HUES6 (cell line): ENCODE measurements at regions not wholly inside any gene's neighbourhood (a gene's known extent, or its start where the extent isn't known, plus 50 kb on each side); places are given as distances from the start of the nearest gene placed in this dataset.

Source experiments
- H3K27ac ChIP-seq: 2 replicates; pipeline ENCODE4 v1.7.0; 2013; ENCODE audit warnings: low read depth, mild to moderate bottlenecking, low read length, inconsistent platforms
- H3K27me3 ChIP-seq: 2 replicates; pipeline ENCODE4 v1.6.1; 2013; ENCODE audit warnings: low read length; ENCODE audit not compliant: control insufficient read depth, insufficient read depth
- H3K36me3 ChIP-seq: 2 replicates; pipeline ENCODE4 v1.6.1; 2013; ENCODE audit warnings: low read length; ENCODE audit not compliant: control insufficient read depth, insufficient read depth
- H3K4me1 ChIP-seq: 2 replicates; pipeline ENCODE4 v1.6.1; 2013; ENCODE audit warnings: low read length; ENCODE audit not compliant: control insufficient read depth, insufficient read depth
- H3K4me3 ChIP-seq: 2 replicates; pipeline ENCODE4 v1.5.1; 2013; ENCODE audit warnings: low read depth, low read length
- H3K9ac ChIP-seq: one replicate; pipeline ENCODE4 v1.6.1; 2013; ENCODE audit warnings: mild to moderate bottlenecking, low read length
- H3K9me3 ChIP-seq: 2 replicates; pipeline ENCODE4 v1.6.1; 2013; ENCODE audit warnings: low read depth, low read length; ENCODE audit not compliant: control insufficient read depth, insufficient read depth

DNA sequence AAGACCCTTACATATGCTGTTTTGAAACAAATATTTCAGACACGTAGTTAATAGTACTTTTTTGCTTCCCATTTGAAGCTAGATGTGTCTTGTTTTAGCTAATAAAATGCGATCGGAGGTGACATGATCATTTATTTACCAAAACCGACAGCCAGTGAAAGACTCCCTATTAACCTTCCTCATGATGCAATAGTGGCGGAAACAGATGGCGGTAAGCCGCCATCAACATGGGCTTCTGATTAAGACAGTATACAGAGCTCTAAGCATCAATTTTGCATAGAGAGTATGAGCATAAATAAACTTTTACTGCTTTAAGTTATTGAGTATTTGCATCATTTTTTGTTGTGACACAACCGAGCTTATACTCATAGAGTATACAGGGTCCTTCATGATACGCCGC, 1282.4 kb upstream of the ADGRB3 start:
- no peak overlapping the region for H3K27ac ChIP-seq
- H3K4me1 ChIP-seq = no peaks in the 10 kb centered on the region
- H3K27me3 ChIP-seq = no peaks in the 10 kb centered on the region
- no peak overlapping the region for H3K9ac ChIP-seq
- H3K9me3 ChIP-seq = peaks cover 3% of the 10 kb centered on the region; the same call in 1 of the 2 replicates
- no peak overlapping the region for H3K4me3 ChIP-seq
- H3K36me3 ChIP-seq = no peaks in the 10 kb centered on the region

DNA sequence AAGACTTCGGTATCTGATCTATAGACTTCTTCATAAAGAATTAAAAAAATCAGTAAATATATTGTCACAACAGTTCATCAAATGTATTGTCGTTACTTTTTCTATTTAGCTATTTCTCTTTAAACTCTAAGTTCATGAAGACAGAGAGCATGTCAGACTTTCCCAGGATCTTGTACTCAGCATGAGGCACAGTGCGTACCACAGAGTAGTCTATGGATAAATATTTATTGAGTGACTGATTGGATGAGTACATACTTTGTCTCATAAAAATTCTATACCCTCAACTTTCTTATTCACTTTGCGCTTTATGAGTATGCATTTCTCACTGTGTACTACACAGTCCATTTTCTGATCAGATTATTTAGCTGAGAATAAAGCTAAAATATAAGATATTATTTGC, 1284.4 kb upstream of the ADGRB3 start:
- no peaks in the 10 kb centered on the region for H3K4me1 ChIP-seq
- no peak overlapping the region for H3K9ac ChIP-seq
- no peaks in the 10 kb centered on the region for H3K36me3 ChIP-seq
- no peaks in the 10 kb centered on the region for H3K27me3 ChIP-seq
- no peak overlapping the region for H3K4me3 ChIP-seq
- no peak overlapping the region for H3K27ac ChIP-seq
- peaks cover 4% of the 10 kb centered on the region; the same call in 1 of the 2 replicates for H3K9me3 ChIP-seq

DNA sequence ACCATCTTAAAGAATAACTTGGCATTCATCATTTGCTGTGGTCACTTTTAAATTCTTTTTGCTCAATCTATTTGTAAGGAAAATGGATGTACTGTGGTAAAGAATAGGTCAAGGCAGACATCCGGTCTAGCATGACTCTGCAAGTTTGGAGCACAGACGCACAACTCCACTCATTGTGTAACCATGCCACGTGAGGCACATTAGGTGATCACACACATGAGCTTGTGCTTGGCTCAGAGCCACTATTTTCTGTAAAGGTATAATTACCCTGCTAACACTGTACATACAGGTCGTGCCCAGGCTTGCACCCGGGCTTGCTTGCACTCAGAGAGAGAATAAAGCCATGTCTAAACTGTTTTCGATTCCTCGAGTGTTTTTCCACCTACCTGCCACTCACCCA, 1289.1 kb upstream of the ADGRB3 start:
- no peak overlapping the region for H3K4me3 ChIP-seq
- H3K9ac ChIP-seq = no peak overlapping the region
- no peak overlapping the region for H3K27ac ChIP-seq
- H3K27me3 ChIP-seq = no peaks in the 10 kb centered on the region
- peaks cover 4% of the 10 kb centered on the region; the same call in 1 of the 2 replicates for H3K9me3 ChIP-seq
- no peaks in the 10 kb centered on the region for H3K36me3 ChIP-seq
- H3K4me1 ChIP-seq = no peaks in the 10 kb centered on the region

DNA sequence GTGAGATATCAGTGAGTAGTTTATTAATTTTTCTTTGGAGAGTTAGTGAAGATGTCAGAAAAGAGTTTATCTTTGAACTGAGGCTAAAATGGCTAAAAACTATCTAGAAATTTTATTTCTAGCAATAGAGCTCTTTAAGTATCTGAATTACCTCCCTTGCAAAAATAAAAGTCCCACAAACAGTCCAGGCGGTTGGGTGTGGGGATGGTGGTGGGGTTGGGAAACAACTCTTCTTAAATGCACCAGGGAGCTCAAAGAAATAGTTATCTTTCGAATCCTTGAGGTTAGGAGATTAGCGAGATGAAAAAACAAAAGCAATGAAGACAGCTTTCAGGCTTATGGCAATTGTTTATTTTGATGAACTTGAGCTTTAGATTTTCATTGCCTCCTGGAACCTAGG, 1299.1 kb upstream of the ADGRB3 start:
- Histone ChIP-seq H3K4me3 (no peak overlapping the region), H3K27ac (no peak overlapping the region), H3K27me3 (no peaks in the 10 kb centered on the region), H3K9ac (no peak overlapping the region), H3K36me3 (no peaks in the 10 kb centered on the region), H3K4me1 (no peaks in the 10 kb centered on the region), H3K9me3 (no peaks in the 10 kb centered on the region)

DNA sequence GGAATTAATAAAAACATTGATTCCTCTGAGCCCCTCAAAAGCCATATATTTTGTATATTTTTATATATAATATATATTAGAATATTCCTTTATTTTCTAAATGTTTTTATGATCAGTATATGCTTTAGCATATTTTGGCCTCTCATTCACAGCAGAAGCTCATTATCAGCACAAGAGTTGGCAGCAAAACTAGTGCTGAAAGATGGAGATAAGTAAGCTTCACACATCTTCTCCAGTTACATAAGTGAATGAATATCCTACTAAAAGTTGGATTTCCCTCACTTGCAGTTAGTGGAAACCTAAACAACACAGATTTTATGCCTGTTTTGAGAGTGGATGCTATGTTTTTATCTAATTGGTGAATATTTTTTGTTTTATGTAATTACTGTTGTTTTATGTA, 1303.8 kb upstream of the ADGRB3 start:
- no peak overlapping the region for H3K9ac ChIP-seq
- H3K4me1 ChIP-seq = no peaks in the 10 kb centered on the region
- H3K27ac ChIP-seq = no peak overlapping the region
- H3K27me3 ChIP-seq = no peaks in the 10 kb centered on the region
- H3K36me3 ChIP-seq = no peaks in the 10 kb centered on the region
- no peak overlapping the region for H3K4me3 ChIP-seq
- H3K9me3 ChIP-seq = no peaks in the 10 kb centered on the region

DNA sequence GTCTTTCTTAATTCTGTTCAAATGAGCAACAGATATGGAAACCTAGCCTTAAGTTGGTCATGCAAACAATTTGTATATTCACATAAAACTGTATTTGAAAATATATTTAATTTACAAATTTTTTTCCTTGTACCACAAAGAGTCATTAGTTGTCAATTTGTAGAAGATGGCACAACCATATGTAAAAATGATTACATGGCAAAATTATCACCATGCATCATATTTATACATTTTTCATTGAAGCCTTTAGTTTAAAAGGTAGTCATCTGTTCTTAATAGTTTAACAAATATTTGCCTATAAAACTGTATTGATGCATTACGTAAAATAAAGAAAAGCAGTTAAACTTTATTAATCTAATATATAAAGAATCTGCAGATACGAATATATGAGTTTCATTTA, 1306.8 kb upstream of the ADGRB3 start:
- H3K27ac ChIP-seq = no peak overlapping the region
- no peaks in the 10 kb centered on the region for H3K36me3 ChIP-seq
- H3K9ac ChIP-seq = no peak overlapping the region
- no peaks in the 10 kb centered on the region for H3K4me1 ChIP-seq
- no peaks in the 10 kb centered on the region for H3K9me3 ChIP-seq
- no peaks in the 10 kb centered on the region for H3K27me3 ChIP-seq
- no peak overlapping the region for H3K4me3 ChIP-seq

DNA sequence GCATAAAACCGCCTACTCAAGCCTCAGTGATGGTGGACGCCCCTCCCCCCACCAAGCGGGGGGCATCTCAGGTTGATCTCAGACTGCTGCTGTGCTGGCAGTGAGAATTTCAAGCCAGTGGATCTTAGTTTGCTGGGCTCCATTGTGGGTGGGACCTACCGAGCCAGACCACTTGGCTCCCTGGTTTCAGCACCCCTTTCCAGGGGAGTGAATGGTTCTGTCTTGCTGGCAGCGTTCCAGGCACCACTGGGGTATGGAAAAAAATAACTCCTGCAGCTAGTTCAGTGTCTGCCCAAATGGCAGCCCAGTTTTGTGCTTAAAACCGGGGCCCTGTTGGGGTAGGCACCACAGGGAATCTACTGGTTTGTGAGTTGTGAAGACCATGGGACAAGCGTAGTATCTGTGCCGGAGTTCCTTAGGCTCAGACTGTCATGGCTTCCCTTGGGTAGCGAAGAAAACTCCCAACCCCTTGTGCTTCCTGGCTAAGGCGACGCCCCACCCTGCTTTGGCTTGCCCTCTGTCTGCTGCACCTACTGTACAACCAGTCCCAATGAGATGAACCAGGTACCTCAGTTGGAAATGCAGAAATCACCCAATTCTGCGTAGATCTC, 1334.5 kb upstream of the ADGRB3 start:
- no peaks in the 10 kb centered on the region for H3K27me3 ChIP-seq
- H3K4me3 ChIP-seq = no peak overlapping the region
- H3K9me3 ChIP-seq = no peaks in the 10 kb centered on the region
- no peaks in the 10 kb centered on the region for H3K36me3 ChIP-seq
- H3K9ac ChIP-seq = no peak overlapping the region
- H3K4me1 ChIP-seq = no peaks in the 10 kb centered on the region
- no peak overlapping the region for H3K27ac ChIP-seq

DNA sequence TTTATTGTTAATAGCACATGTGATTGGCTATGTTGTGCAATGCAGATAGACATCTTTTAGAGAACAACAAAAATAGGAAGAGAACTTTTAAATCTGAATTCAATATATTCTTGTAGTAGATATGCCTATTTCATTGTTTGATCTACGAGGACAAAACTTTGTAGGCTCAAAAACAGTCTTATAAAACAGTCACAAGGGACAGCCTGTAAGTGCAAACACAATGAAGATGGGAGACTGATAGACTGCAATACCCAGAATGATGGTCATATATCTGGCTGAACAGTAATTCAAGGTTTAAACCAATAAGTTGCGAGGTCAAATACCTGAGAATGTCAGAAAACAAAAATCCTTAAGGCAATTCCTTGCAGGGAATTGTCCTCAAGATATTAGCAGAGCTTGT, 1342.9 kb upstream of the ADGRB3 start:
- Histone ChIP-seq H3K4me3 (no peak overlapping the region), H3K4me1 (no peaks in the 10 kb centered on the region), H3K9me3 (no peaks in the 10 kb centered on the region; the same call in 1 of the 2 replicates), H3K36me3 (no peaks in the 10 kb centered on the region), H3K27ac (no peak overlapping the region), H3K9ac (no peak overlapping the region), H3K27me3 (no peaks in the 10 kb centered on the region)

DNA sequence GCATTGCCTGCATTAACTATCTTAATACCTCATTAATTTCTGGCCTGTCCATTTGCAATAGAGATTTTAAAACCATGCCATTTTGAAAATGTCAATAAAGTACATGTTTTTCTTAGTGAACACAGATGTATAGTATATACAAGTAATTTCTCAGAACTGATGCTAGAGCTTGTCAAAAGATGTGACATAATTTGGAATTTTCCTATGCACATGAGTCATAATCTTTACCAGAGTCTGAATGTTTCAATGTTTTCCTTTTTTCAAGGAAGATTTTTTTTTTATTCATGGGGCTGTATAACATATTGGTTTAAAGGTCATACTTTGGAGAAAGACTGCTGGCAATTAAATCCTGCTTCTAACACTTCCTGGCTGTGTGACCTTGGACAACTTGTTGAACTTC, 1347.5 kb upstream of the ADGRB3 start:
- Histone ChIP-seq H3K36me3 (no peaks in the 10 kb centered on the region), H3K27me3 (no peaks in the 10 kb centered on the region), H3K9ac (no peak overlapping the region), H3K4me3 (no peak overlapping the region), H3K4me1 (no peaks in the 10 kb centered on the region), H3K9me3 (no peaks in the 10 kb centered on the region), H3K27ac (no peak overlapping the region)

DNA sequence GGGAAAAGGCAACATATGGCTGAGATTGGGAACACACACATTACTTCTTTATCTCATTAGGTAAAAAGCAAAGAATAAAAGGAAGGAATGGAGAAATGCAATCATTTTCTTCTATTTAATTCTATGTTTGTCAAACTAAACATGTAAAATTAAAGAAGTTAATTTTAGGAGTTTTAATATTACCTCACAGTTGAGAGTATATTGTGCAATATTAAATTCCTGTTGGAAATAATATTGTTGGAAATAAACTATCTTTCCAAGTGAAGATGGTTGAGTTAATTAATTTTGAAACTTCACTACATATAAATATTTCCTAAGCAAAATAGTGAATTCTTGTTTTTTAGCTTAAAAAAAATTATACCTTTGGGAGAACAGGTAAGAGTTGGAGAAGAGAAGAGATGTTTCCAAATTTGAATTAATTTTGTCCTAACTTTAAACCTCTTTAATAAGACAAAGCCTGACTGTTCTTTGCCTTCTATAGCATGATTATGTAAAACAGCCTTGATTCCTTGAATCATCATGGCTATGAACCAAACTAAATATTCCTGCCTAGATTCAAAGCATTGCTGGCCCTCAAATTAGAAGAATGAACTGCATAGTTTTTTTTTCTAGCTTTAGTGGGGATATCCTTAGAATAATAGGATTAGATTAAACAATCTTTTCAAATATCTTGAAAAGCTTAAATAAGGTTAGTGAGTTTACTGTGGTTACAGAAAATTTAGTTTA, 1349.1 kb upstream of the ADGRB3 start:
- H3K9me3 ChIP-seq = no peaks in the 10 kb centered on the region
- H3K27ac ChIP-seq = no peak overlapping the region
- H3K36me3 ChIP-seq = no peaks in the 10 kb centered on the region
- H3K4me1 ChIP-seq = no peaks in the 10 kb centered on the region
- H3K4me3 ChIP-seq = no peak overlapping the region
- H3K27me3 ChIP-seq = no peaks in the 10 kb centered on the region
- H3K9ac ChIP-seq = no peak overlapping the region

DNA sequence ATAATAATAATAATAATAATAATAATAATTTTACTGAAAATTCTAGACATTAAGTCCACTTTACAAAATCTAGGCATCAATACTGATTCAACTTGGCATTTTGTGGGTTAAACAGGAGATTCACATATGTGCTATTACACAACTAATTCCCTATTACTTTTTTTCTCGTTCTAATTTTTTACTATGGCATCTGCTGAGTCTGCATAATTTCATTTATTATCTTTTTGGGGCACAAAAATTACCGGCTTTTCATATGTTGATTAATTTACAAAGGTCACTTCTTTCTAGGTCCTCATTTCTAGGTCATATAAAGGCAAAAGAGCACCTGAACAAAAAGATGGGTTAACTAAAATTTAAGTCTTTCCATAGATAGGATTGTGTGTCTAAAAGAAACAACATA, 1357.8 kb upstream of the ADGRB3 start:
- Histone ChIP-seq H3K27ac (no peak overlapping the region), H3K9me3 (no peaks in the 10 kb centered on the region), H3K9ac (no peak overlapping the region)

More for the DNA sequence above, 1357.8 kb upstream of the ADGRB3 start:
- Histone ChIP-seq H3K36me3 (no peaks in the 10 kb centered on the region), H3K4me3 (no peak overlapping the region), H3K4me1 (no peaks in the 10 kb centered on the region), H3K27me3 (no peaks in the 10 kb centered on the region)
